ENCODE measurements at regions not wholly inside any gene's neighbourhood (a gene's known extent, or its start where the extent isn't known, plus 50 kb on each side); places are given as distances from the start of the nearest gene placed in this dataset.

DNA sequence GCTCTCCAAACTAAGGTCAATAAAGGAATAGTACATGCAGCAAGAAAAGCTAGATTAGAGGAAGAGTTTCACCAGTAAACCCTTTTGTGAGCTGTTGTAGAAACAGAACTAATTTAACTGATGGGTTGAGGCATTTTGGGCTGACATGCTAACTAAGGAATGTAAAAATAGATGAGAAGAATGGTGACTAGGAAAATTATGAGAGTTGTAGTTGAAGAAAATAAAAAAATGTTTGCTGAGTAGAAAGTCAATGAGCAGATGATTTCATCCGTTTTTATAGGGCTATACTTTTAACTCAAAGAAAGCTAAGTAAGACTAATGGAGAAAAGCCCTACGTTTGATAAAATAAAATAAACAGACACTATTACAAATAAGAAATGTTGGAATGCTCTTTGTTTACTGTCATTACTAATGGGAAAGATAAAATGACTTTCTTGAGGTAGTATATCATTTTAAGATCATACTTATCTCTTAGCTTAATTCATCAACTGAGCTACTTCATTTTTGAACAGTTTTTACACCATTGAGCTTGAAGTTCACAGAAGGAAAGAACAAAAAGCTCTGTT lies 209.4 kb upstream of the DPH6 start:
- Histone ChIP-seq H3K27ac (no peak overlapping the region), H3K27me3 (no peaks in the 10 kb centered on the region), H4K20me1 (no peaks in the 10 kb centered on the region)

DNA sequence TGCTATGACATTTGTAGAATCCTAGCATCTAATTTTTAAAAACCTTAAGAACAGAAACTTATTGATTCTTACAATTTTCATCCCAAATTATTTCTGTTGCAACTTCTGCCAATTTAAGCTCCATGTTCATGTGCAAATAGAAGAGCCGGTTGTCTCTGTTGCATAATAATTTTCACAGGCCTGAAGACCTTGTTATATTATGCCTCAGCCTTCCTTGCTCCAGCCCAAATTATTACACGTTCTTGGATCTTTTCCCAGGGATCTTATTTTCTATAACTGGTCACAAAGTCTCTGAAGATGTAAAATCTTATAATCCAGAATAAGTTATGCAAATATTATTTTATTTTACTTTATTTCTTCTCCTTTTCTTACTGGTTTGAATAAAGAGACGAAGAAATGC lies 210.7 kb upstream of the DPH6 start:
- no peak overlapping the region for H3K4me3 ChIP-seq
- no peak overlapping the region for H3K9ac ChIP-seq
- no peak overlapping the region for H3K27ac ChIP-seq
- H4K20me1 ChIP-seq: no peaks in the 10 kb centered on the region
- H3K9me3 ChIP-seq: no peaks in the 10 kb centered on the region
- no peaks in the 10 kb centered on the region for H3K4me1 ChIP-seq
- no peak for TF ChIP-seq Cebpa-rat (IDR thresholded peaks at IDR 0.05)
- no peaks in the 10 kb centered on the region for H3K27me3 ChIP-seq
- H3K36me3 ChIP-seq: no peaks in the 10 kb centered on the region
- H3K4me2 ChIP-seq: no peak overlapping the region

More for the DNA sequence above, 209.4 kb upstream of the DPH6 start:
- H3K9ac ChIP-seq: no peak overlapping the region
- no peaks in the 10 kb centered on the region for H3K9me3 ChIP-seq
- no peak overlapping the region for H3K4me2 ChIP-seq
- H3K4me1 ChIP-seq: no peaks in the 10 kb centered on the region
- no peaks in the 10 kb centered on the region for H3K36me3 ChIP-seq
- no peak for TF ChIP-seq Cebpa-rat (IDR thresholded peaks at IDR 0.05)
- H3K4me3 ChIP-seq: no peak overlapping the region

- no peaks in the 10 kb centered on the region for H3K4me1 ChIP-seq
- H4K20me1 ChIP-seq: no peaks in the 10 kb centered on the region
- H3K27me3 ChIP-seq: no peaks in the 10 kb centered on the region
- no peak overlapping the region for H3K4me3 ChIP-seq
- no peak overlapping the region for H3K9ac ChIP-seq
- no peak for TF ChIP-seq Cebpa-rat (IDR thresholded peaks at IDR 0.05)
- no peak overlapping the region for H3K4me2 ChIP-seq
- no peaks in the 10 kb centered on the region for H3K36me3 ChIP-seq
- H3K9me3 ChIP-seq: no peaks in the 10 kb centered on the region
- H3K27ac ChIP-seq: no peak overlapping the region
Observed at GRCh38 chr15:35757361-35757760, 211.4 kb upstream of the DPH6 start.

DNA sequence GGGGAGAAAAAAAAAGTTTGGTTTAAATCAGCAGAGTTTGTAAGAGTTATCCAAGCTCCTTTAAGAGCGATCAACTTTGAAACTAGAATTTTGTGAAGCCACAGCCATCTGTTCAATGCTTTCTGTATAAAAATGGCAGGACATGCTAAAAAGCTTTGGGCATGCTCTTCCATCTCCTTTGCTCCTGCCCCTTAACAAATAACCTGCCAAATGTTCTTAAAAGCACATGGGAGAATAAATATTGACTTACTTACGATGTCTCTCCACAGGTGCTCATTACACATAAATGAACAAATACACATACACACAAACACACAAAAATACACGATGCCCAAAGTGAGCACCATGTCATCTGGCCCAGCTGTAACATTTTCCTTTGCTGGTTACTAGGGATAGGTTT lies 211.8 kb upstream of the DPH6 start:
- no peaks in the 10 kb centered on the region for H3K9me3 ChIP-seq
- H4K20me1 ChIP-seq: no peaks in the 10 kb centered on the region
- H3K4me3 ChIP-seq: no peak overlapping the region
- no peaks in the 10 kb centered on the region for H3K36me3 ChIP-seq
- TF ChIP-seq Cebpa-rat (IDR thresholded peaks at IDR 0.05): no peak
- no peak overlapping the region for H3K4me2 ChIP-seq
- H3K4me1 ChIP-seq: no peaks in the 10 kb centered on the region
- H3K27me3 ChIP-seq: no peaks in the 10 kb centered on the region
- H3K27ac ChIP-seq: no peak overlapping the region
- no peak overlapping the region for H3K9ac ChIP-seq

GRCh38 chr15:35764661-35765519 lies 218.9 kb upstream of the DPH6 start:
- Histone ChIP-seq H3K4me1 (no peaks in the 10 kb centered on the region), H4K20me1 (no peaks in the 10 kb centered on the region)
- no peak for TF ChIP-seq Cebpa-rat (IDR thresholded peaks at IDR 0.05)

GRCh38 chr15:35768949-35769348 lies 223.0 kb upstream of the DPH6 start:
- H3K9ac ChIP-seq: no peak overlapping the region
- no peak overlapping the region for H3K4me3 ChIP-seq
- no peak for TF ChIP-seq Cebpa-rat (IDR thresholded peaks at IDR 0.05)
- no peak overlapping the region for H3K4me2 ChIP-seq
- no peaks in the 10 kb centered on the region for H3K4me1 ChIP-seq
- H3K27ac ChIP-seq: no peak overlapping the region
- no peaks in the 10 kb centered on the region for H4K20me1 ChIP-seq
- no peaks in the 10 kb centered on the region for H3K36me3 ChIP-seq
- no peaks in the 10 kb centered on the region for H3K9me3 ChIP-seq
- no peaks in the 10 kb centered on the region for H3K27me3 ChIP-seq

More at GRCh38 chr15:35764661-35765519, 218.9 kb upstream of the DPH6 start:
- H3K4me2 ChIP-seq: no peak overlapping the region
- H3K9ac ChIP-seq: no peak overlapping the region
- H3K4me3 ChIP-seq: no peak overlapping the region
- no peaks in the 10 kb centered on the region for H3K36me3 ChIP-seq
- no peak overlapping the region for H3K27ac ChIP-seq
- H3K27me3 ChIP-seq: no peaks in the 10 kb centered on the region
- H3K9me3 ChIP-seq: no peaks in the 10 kb centered on the region

DNA sequence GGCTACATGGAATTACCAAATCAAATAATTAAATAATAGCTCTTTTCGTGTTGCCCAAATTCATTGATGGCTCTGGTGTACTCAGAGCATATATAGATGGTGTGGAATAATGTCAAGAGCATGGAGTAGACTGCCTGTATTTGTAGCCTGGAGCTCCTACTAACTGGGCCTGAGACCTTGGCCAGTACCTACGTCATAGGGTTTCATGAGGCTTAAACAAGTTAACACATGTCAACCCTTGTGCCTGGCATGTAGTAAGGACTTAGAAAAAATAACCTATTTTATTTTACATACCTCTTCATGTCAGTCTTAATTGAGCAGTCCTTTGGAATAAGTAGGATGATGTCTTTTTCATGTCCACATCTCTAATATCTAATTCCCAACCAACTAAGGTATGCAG lies 223.7 kb upstream of the DPH6 start:
- Histone ChIP-seq H3K4me1 (no peaks in the 10 kb centered on the region), H4K20me1 (no peaks in the 10 kb centered on the region), H3K36me3 (no peaks in the 10 kb centered on the region), H3K4me3 (no peak overlapping the region), H3K4me2 (no peak overlapping the region), H3K9me3 (no peaks in the 10 kb centered on the region), H3K27ac (no peak overlapping the region), H3K27me3 (no peaks in the 10 kb centered on the region), H3K9ac (no peak overlapping the region)
- no peak for TF ChIP-seq Cebpa-rat (IDR thresholded peaks at IDR 0.05)

GRCh38 chr15:35771746-35772442 lies 225.9 kb upstream of the DPH6 start:
- Histone ChIP-seq H3K27ac (no peak overlapping the region), H3K4me3 (no peak overlapping the region), H3K4me1 (peaks cover 12% of the 10 kb centered on the region; the same call in 1 of the 2 replicates), H3K9me3 (no peaks in the 10 kb centered on the region), H4K20me1 (no peaks in the 10 kb centered on the region), H3K4me2 (no peak overlapping the region), H3K36me3 (no peaks in the 10 kb centered on the region), H3K9ac (no peak overlapping the region), H3K27me3 (no peaks in the 10 kb centered on the region)
- no peak for TF ChIP-seq Cebpa-rat (IDR thresholded peaks at IDR 0.05)

DNA sequence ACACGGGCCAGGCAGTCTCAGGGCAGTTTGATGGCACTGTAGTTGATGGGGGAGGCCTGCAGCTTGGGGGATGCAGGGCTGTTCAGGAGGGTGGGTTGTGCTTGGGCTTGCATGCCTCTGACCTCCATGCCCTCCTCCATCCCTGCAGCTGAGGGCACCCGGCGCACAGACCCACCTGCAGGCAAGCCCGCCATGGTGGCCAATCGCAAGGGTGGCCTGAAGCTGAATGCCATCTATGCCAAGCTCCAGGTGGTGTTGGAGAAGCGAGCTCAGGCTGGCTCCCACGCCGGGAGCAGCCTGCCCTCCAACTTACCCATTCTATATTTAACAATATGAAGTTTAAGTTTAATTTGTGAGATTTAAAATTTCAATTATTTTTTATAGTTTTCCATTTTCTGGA lies 228.7 kb upstream of the DPH6 start:
- Histone ChIP-seq H3K27ac (no peak overlapping the region), H3K9ac (no peak overlapping the region), H3K36me3 (no peaks in the 10 kb centered on the region), H3K4me2 (no peak overlapping the region), H4K20me1 (no peaks in the 10 kb centered on the region), H3K4me1 (peaks cover 22% of the 10 kb centered on the region), H3K9me3 (no peaks in the 10 kb centered on the region), H3K27me3 (no peaks in the 10 kb centered on the region), H3K4me3 (no peak overlapping the region)
- no peak for TF ChIP-seq Cebpa-rat (IDR thresholded peaks at IDR 0.05)

DNA sequence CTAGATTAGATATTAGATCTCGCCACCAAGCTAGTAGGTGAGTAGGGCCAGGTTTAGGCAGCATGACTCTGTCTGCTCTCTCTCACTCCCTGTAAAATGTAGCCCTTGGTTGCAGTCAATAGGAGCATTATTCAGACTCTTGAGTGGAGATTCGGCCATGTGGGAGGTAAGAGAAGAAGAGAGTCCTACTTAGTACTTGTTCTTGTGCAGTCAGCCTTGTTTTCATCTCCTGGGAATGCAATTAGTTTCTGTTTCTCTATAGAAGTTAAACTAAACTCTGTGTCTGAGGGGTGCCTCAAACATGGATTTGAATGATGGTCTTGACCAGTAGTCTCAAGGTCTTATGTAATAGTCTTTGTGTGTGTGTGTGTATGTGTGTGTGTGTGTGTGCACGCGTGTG lies 229.5 kb upstream of the DPH6 start:
- no peaks in the 10 kb centered on the region for H4K20me1 ChIP-seq
- H3K9me3 ChIP-seq: no peaks in the 10 kb centered on the region
- no peaks in the 10 kb centered on the region for H3K36me3 ChIP-seq
- H3K4me1 ChIP-seq: peaks cover 22% of the 10 kb centered on the region
- TF ChIP-seq Cebpa-rat (IDR thresholded peaks at IDR 0.05): no peak
- no peak overlapping the region for H3K9ac ChIP-seq
- H3K4me3 ChIP-seq: no peak overlapping the region
- no peak overlapping the region for H3K27ac ChIP-seq
- 0 out of 2 replicates have a peak overlapping the region, but pooled peaks have one; percentile 11 for H3K4me2 ChIP-seq
- no peaks in the 10 kb centered on the region for H3K27me3 ChIP-seq
